Mammary epithelial cell (primary cell): ENCODE measurements at regions not wholly inside any gene's neighbourhood (a gene's known extent, or its start where the extent isn't known, plus 50 kb on each side); places are given as distances from the start of the nearest gene placed in this dataset.

Experiments used
- EZH2 ChIP-seq: IDR thresholded peaks from 2 replicates; pipeline ENCODE4 v1.6.1; 2012; ENCODE audit warnings: low read length, inconsistent platforms, borderline replicate concordance
- TF ChIP-seq, protein P1 (sequence below), 2 donors: IDR thresholded peaks in 1 of 2; conservative IDR thresholded peaks in 1 of 2; 2 replicates each; pipeline ENCODE4 v1.5.1; 2011 to 2012; ENCODE audit warnings: inconsistent platforms in 2 of 2, low read length in 2 of 2, mild to moderate bottlenecking in 2 of 2, control low read depth in 1 of 2, low read depth in 1 of 2; ENCODE audit not compliant: insufficient read depth in 1 of 2; ENCODE audit errors: extremely low read depth in 1 of 2

DNA sequence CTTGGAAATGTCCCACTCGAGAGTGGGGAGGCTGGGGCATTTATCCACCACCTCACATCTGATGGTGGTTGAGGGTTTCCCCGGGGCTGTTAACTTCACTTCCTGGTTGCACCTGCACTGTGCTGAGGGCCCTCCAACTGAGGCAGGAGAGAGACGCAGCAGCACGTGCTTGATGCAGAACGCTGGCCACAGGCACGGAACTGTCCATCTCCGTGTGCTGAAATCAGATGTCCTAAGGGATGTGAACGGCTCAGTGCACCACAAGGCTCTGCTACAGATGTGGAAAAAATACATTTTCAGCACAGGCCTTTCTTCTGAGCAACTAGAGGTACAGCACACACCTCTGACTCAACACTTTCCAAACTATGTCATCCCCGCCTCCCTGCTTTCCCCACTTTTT is 114.8 kb upstream of the C16orf82 start:
- no peak for TF ChIP-seq EZH2
- TF ChIP-seq, protein P1, sequence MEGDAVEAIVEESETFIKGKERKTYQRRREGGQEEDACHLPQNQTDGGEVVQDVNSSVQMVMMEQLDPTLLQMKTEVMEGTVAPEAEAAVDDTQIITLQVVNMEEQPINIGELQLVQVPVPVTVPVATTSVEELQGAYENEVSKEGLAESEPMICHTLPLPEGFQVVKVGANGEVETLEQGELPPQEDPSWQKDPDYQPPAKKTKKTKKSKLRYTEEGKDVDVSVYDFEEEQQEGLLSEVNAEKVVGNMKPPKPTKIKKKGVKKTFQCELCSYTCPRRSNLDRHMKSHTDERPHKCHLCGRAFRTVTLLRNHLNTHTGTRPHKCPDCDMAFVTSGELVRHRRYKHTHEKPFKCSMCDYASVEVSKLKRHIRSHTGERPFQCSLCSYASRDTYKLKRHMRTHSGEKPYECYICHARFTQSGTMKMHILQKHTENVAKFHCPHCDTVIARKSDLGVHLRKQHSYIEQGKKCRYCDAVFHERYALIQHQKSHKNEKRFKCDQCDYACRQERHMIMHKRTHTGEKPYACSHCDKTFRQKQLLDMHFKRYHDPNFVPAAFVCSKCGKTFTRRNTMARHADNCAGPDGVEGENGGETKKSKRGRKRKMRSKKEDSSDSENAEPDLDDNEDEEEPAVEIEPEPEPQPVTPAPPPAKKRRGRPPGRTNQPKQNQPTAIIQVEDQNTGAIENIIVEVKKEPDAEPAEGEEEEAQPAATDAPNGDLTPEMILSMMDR (conservative IDR thresholded peaks at IDR 0.05 in 1 of 2, IDR thresholded peaks at IDR 0.05 in 1 of 2; ENCODE audit: extremely low read depth in 1 of 2, insufficient read depth in 1 of 2, low read depth in 1 of 2, low read length in 2 of 2), result no peak
